T-cell (primary cell): ENCODE measurements at regions not wholly inside any gene's neighbourhood (a gene's known extent, or its start where the extent isn't known, plus 50 kb on each side); places are given as distances from the start of the nearest gene placed in this dataset.

Experiments
- ATAC-seq, 4 experiments: fragments of 200-7000 bp in 3 of 4; fragments of 150-1000 bp in 1 of 4; cut with Tn5 transposase; replicated peaks in 1 of 4; 1 replicate in 3 of 4; 2 replicates in 1 of 4; pipeline ENCODE4 v1.10.0; 2021; ENCODE audit warnings: moderate library complexity in 3 of 4, mild to moderate bottlenecking in 2 of 4, moderate number of reproducible peaks in 1 of 4
- CTCF ChIA-PET, 2 donors: fragments of 300-600 bp; sonication (Branson Sonifier 250); formaldehyde crosslinking; loops; one replicate each; lab custom pipeline; 2022; ENCODE audit warnings: antibody characterized with exemption in 2 of 2; lab: Charles Lee
- POLR2A ChIA-PET, 2 donors: fragments of 300-600 bp; sonication (Branson Sonifier 250); formaldehyde crosslinking; loops; one replicate each; lab custom pipeline; 2022; ENCODE audit warnings: antibody characterized with exemption in 2 of 2; lab: Charles Lee
- DNase-seq, 35 experiments: peaks; one replicate each; pipeline versions ENCODE4 v3.0.0 to v3.0.0-alpha.2; 2013 to 2023
- H3K27ac ChIP-seq: one replicate; pipeline ENCODE4 v1.5.1; 2013; ENCODE audit warnings: low read length
- H3K27me3 ChIP-seq, 2 experiments: replicated peaks in 1 of 2; 1 replicate in 1 of 2; 2 replicates in 1 of 2; pipeline versions ENCODE4 v1.6.1 to v1.7.0; 2013; ENCODE audit warnings: low read length in 1 of 2, mixed read lengths in 1 of 2; ENCODE audit not compliant: control insufficient read depth in 2 of 2, insufficient read depth in 2 of 2; ENCODE audit errors: extremely low read depth in 1 of 2
- H3K36me3 ChIP-seq, 2 donors: 1 replicate in 1 of 2; 2 replicates in 1 of 2; pipeline versions ENCODE4 v1.6.1 to v1.7.0; 2013; ENCODE audit warnings: low read length in 1 of 2; ENCODE audit not compliant: control insufficient read depth in 2 of 2, insufficient read depth in 1 of 2; ENCODE audit errors: extremely low read depth in 1 of 2
- H3K4me1 ChIP-seq, 2 experiments: 1 replicate in 1 of 2; 2 replicates in 1 of 2; pipeline versions ENCODE4 v1.6.1 to v1.7.0; 2013; ENCODE audit warnings: low read length in 2 of 2, mixed read lengths in 1 of 2; ENCODE audit not compliant: insufficient read depth in 2 of 2, control insufficient read depth in 1 of 2; ENCODE audit errors: extremely low read depth in 1 of 2
- H3K4me3 ChIP-seq, 2 donors: 1 replicate in 1 of 2; 2 replicates in 1 of 2; pipeline versions ENCODE4 v1.5.1 to v1.7.0; 2013; ENCODE audit warnings: mild to moderate bottlenecking in 2 of 2, low read length in 1 of 2, moderate library complexity in 1 of 2; ENCODE audit not compliant: control insufficient read depth in 1 of 2; ENCODE audit errors: extremely low read depth in 1 of 2
- H3K9me3 ChIP-seq: 2 replicates; pipeline ENCODE4 v1.7.0; 2013
- H3K27ac Mint-ChIP-seq, 2 donors: one replicate each; pipeline ENCODE4 v1.8.0; 2020 to 2021; ENCODE audit warnings: mild to moderate bottlenecking in 2 of 2, mixed read lengths in 2 of 2
- H3K27me3 Mint-ChIP-seq, 2 donors: one replicate each; pipeline ENCODE4 v1.8.0; 2021 to 2022; ENCODE audit warnings: mixed read lengths in 2 of 2
- H3K36me3 Mint-ChIP-seq: one replicate; pipeline ENCODE4 v1.8.0; 2021; ENCODE audit warnings: mixed read lengths
- H3K4me1 Mint-ChIP-seq, 3 donors: one replicate each; pipeline ENCODE4 v1.8.0; 2020 to 2022; ENCODE audit warnings: mixed read lengths in 3 of 3, mild to moderate bottlenecking in 1 of 3
- H3K4me3 Mint-ChIP-seq, 3 donors: one replicate each; pipeline ENCODE4 v1.8.0; 2020 to 2022; ENCODE audit warnings: mild to moderate bottlenecking in 3 of 3, mixed read lengths in 3 of 3, moderate library complexity in 3 of 3
- H3K9me3 Mint-ChIP-seq, 3 donors: one replicate each; pipeline ENCODE4 v1.8.0; 2020 to 2022; ENCODE audit warnings: mixed read lengths in 3 of 3
- WGBS: methylation state at CpG from one replicate; pipeline ENCODE4 v1.1.5; 2013; ENCODE audit warnings: missing lambda C conversion rate; ENCODE audit not compliant: insufficient coverage; 5-methylcytosine and 5-hydroxymethylcytosine counted together

DNA sequence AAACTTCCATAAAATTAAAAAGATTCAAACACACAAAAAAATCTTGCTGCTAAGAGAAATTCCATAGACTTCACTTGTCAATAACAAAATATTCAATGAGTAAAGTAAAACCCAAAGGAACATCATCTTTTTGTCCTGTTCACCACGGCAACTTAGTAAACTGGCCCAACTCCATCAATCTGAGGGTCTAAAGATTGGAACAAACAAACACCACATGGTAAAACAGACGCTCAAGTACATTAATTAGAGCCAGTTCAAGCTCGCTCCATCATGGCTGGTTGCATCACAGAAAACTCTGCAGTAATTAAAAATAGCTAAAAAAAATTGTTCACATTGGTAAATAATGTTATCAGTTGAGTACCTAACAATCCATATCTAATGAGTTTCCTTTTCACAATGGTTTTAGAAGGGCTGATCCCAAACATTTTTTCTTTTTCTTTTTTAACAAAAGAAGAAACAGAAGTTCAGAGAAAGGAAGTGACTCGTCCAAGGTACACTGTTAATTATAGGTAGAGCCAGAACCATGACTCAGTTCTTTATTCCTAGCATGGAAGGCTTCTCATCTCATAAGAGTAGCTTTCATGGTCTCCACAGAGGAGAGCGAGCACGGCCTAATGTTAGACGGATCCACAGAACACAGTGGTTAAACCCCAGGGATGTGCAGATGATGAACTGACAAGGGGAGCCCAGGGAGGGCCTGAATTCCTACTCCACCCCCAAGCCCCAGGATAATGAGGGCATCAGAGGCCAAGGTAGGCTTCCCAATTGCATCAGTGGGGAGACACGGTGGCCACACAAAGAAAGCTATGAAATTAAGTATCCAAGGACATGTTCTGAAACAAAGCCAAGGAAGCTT, 79.2 kb upstream of the ARHGEF3 start:
- DNase-seq (no peak), ATAC-seq (no peak)
- H3K4me3 Mint-ChIP-seq: no peak overlapping the region
- no peaks in the 10 kb centered on the region for H3K27me3 Mint-ChIP-seq
- Histone ChIP-seq H3K27ac (no peak overlapping the region), H3K4me3 (no peak overlapping the region), H3K36me3 (peaks cover 0 to 16% of the 10 kb centered on the region in 2 donors), H3K4me1 (peaks cover 23 to 27% of the 10 kb centered on the region in 2 experiments), H3K9me3 (no peaks in the 10 kb centered on the region), H3K27me3 (no peaks in the 10 kb centered on the region)
- H3K36me3 Mint-ChIP-seq: peaks cover 37% of the 10 kb centered on the region
- peaks cover 71 to 87% (median 83%) of the 10 kb centered on the region in 3 donors for H3K4me1 Mint-ChIP-seq
- H3K27ac Mint-ChIP-seq: peak overlapping the region; percentile 72 to 73
- CTCF ChIA-PET: interaction anchor here in 1 of 2 donors (0.6 to 1.1 kb wide), 2 partner anchors 23 to 82 kb away, joined by 3 to 4 read pairs; no protein-coding TSS in a partner anchor
- 100% methylated on average over 2 of the region's 8 CpGs for WGBS
- H3K9me3 Mint-ChIP-seq: no peaks in the 10 kb centered on the region
- POLR2A ChIA-PET: interaction anchor here in 1 of 2 donors (0.5 to 0.6 kb wide), 2 partner anchors 29 to 831 kb away, joined by 3 to 6 read pairs; no protein-coding TSS in a partner anchor

GRCh38 chr3:56879436-56880215, 77.9 kb upstream of the ARHGEF3 start:
- Mint-ChIP-seq H3K9me3 (no peaks in the 10 kb centered on the region), H3K27me3 (no peaks in the 10 kb centered on the region), H3K36me3 (peaks cover 42% of the 10 kb centered on the region), H3K27ac (peak overlapping the region; percentile 50 to 68), H3K4me3 (no peak overlapping the region), H3K4me1 (peaks cover 71 to 86% (median 81%) of the 10 kb centered on the region in 3 donors)
- Histone ChIP-seq H3K27ac (no peak overlapping the region), H3K27me3 (no peaks in the 10 kb centered on the region), H3K9me3 (no peaks in the 10 kb centered on the region), H3K4me3 (no peak overlapping the region), H3K36me3 (peaks cover 0 to 16% of the 10 kb centered on the region in 2 donors), H3K4me1 (peaks cover 27% of the 10 kb centered on the region in 2 experiments)
- ATAC-seq (no peak), DNase-seq (no peak)
- 40% methylated on average over 1 of the region's 3 CpGs for WGBS
- CTCF ChIA-PET: interaction anchor here in 1 of 2 donors (0.6 kb wide), 1 partner anchor 1162 kb away, joined by 7 read pairs; no protein-coding TSS in a partner anchor
- POLR2A ChIA-PET: no interaction called here

DNA sequence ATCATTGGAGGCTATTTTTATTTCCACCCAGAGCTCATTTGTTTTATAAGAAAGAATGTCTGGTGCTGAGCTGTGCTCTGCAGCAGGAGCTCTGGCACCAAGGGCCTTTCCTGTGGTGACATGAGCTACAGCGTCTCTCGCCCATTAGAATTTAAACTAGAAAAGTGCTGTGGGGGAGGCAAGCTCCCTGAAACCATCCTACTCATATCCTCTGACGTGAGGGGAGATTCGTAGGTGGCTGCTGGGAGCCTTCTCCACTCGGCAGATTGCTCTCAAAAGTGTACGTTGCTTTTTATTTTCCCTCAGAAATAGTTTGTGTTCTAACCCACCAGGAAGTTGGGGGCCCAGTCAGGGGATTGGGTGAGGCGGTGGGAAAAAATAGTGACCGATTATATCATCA, 76.3 kb upstream of the ARHGEF3 start:
- peaks cover 27% of the 10 kb centered on the region in 2 experiments for H3K4me1 ChIP-seq
- peaks cover 0 to 16% of the 10 kb centered on the region in 2 donors for H3K36me3 ChIP-seq
- peak in 32 of 35 experiments; percentile 11 to 62 (median 34) for DNase-seq
- peak overlapping the region; percentile 54 for H3K27ac ChIP-seq
- Mint-ChIP-seq H3K4me1 (peaks cover 84 to 86% (median 85%) of the 10 kb centered on the region in 3 donors), H3K36me3 (peaks cover 46% of the 10 kb centered on the region), H3K27ac (peak overlapping the region; percentile 89 to 90), H3K27me3 (no peaks in the 10 kb centered on the region), H3K4me3 (peak overlapping the region; percentile 49 to 66 (median 64)), H3K9me3 (no peaks in the 10 kb centered on the region)
- WGBS: no CpG with 5 or more reads among the region's 8 CpGs
- peak; percentile 84 to 99 (median 88) for ATAC-seq
- POLR2A ChIA-PET: interaction anchor here (0.6 to 0.7 kb wide), 3 partner anchors 11 to 68 kb away, joined by 3 to 5 read pairs (median 3); no protein-coding TSS in a partner anchor
- CTCF ChIA-PET: interaction anchor here (0.5 to 1.4 kb wide), 7 partner anchors 21 to 221 kb away, joined by 3 to 8 read pairs (median 3); partner anchors contain the start of gene ARHGEF3 (in 1 of the 2)
- no peaks in the 10 kb centered on the region for H3K27me3 ChIP-seq
- H3K4me3 ChIP-seq: no peak overlapping the region
- no peaks in the 10 kb centered on the region for H3K9me3 ChIP-seq

- Mint-ChIP-seq H3K27ac (peak overlapping the region; percentile 71 to 73), H3K4me1 (peaks cover 77 to 84% (median 81%) of the 10 kb centered on the region in 3 donors), H3K4me3 (peak overlapping the region in 1 of 3 donors; percentile 8), H3K9me3 (no peaks in the 10 kb centered on the region), H3K27me3 (no peaks in the 10 kb centered on the region), H3K36me3 (peaks cover 45% of the 10 kb centered on the region)
- H3K27me3 ChIP-seq: no peaks in the 10 kb centered on the region
- H3K4me3 ChIP-seq: no peak overlapping the region
- peaks cover 27% of the 10 kb centered on the region in 2 experiments for H3K4me1 ChIP-seq
- ChIA-PET CTCF (interaction anchor here (0.8 to 1.6 kb wide), 2 partner anchors 20 to 224 kb away, joined by 3 to 5 read pairs; no protein-coding TSS in a partner anchor), POLR2A (no interaction called here)
- WGBS: no CpG with 5 or more reads among the region's 3 CpGs
- ATAC-seq (no peak), DNase-seq (no peak)
- no peaks in the 10 kb centered on the region for H3K9me3 ChIP-seq
- H3K36me3 ChIP-seq: peaks cover 0 to 13% of the 10 kb centered on the region in 2 donors
- no peak overlapping the region for H3K27ac ChIP-seq
These were observed 75.2 kb upstream of the ARHGEF3 start for GRCh38 chr3:56876916-56877315.

- POLR2A ChIA-PET: interaction anchor here in 1 of 2 donors (0.9 kb wide), 1 partner anchor 15 kb away, joined by 4 read pairs; no protein-coding TSS in a partner anchor
These were observed 72.5 kb upstream of the ARHGEF3 start for GRCh38 chr3:56874269-56874668.

More at GRCh38 chr3:56874269-56874668, 72.5 kb upstream of the ARHGEF3 start:
- Histone ChIP-seq H3K4me1 (peaks cover 26 to 27% of the 10 kb centered on the region in 2 experiments), H3K27ac (no peak overlapping the region), H3K4me3 (no peak overlapping the region), H3K27me3 (no peaks in the 10 kb centered on the region), H3K9me3 (no peaks in the 10 kb centered on the region), H3K36me3 (no peaks in the 10 kb centered on the region)
- Mint-ChIP-seq H3K27ac (peak overlapping the region in 1 of 2 donors; percentile 22), H3K27me3 (no peaks in the 10 kb centered on the region), H3K4me3 (no peak overlapping the region), H3K9me3 (no peaks in the 10 kb centered on the region), H3K36me3 (peaks cover 18% of the 10 kb centered on the region), H3K4me1 (peaks cover 70 to 72% (median 71%) of the 10 kb centered on the region in 3 donors)
- CTCF ChIA-PET: interaction anchor here in 1 of 2 donors (0.6 kb wide), 1 partner anchor 21 kb away, joined by 3 read pairs; no protein-coding TSS in a partner anchor
- DNase-seq: no peak
- no peak for ATAC-seq
- WGBS: no CpG with 5 or more reads among the region's 4 CpGs
